HG03103 (cell line): ENCODE measurements at regions not wholly inside any gene's neighbourhood (a gene's known extent, or its start where the extent isn't known, plus 50 kb on each side); places are given as distances from the start of the nearest gene placed in this dataset.
"Not testable (repeated sequence)": the region's sequence is repeated elsewhere in the genome, so short reads cannot be mapped to it uniquely, and the experiment has no call there.

ENCODE experiments used
- ATAC-seq: cut with Tn5 transposase; IDR thresholded peaks from one replicate; pipeline ENCODE4 v1.9.1; 2021; ENCODE audit warnings: low read depth; ENCODE audit not compliant: unreplicated experiment

- ATAC-seq, result peak; percentile 69
These were observed 590.2 kb upstream of the TBL1XR1 start for GRCh38 chr3:177787279-177788041.

- ATAC-seq, result no peak
These were observed 592.2 kb upstream of the TBL1XR1 start for GRCh38 chr3:177789500-177789899.

GRCh38 chr3:177792311-177793030 is 595.2 kb upstream of the TBL1XR1 start:
- ATAC-seq, result no peak

- no peak for ATAC-seq
These were observed 596.2 kb upstream of the TBL1XR1 start for GRCh38 chr3:177793451-177793850.

GRCh38 chr3:177795216-177795615 is 597.9 kb upstream of the TBL1XR1 start:
- ATAC-seq, result no peak

- ATAC-seq, result no peak
These were observed 598.6 kb upstream of the TBL1XR1 start for GRCh38 chr3:177795859-177796258.

GRCh38 chr3:177800147-177800546 is 602.9 kb upstream of the TBL1XR1 start:
- ATAC-seq, result not testable (repeated sequence)

GRCh38 chr3:177800561-177800960 is 603.3 kb upstream of the TBL1XR1 start:
- no peak for ATAC-seq

- ATAC-seq, result no peak
These were observed 605.0 kb upstream of the TBL1XR1 start for GRCh38 chr3:177802151-177802900.

GRCh38 chr3:177803500-177803899 is 606.2 kb upstream of the TBL1XR1 start:
- no peak for ATAC-seq

GRCh38 chr3:177804032-177804431 is 606.8 kb upstream of the TBL1XR1 start:
- ATAC-seq, result no peak

GRCh38 chr3:177804646-177805045 is 607.4 kb upstream of the TBL1XR1 start:
- no peak for ATAC-seq

GRCh38 chr3:177807150-177807875 is 610.0 kb upstream of the TBL1XR1 start:
- ATAC-seq, result no peak

- not testable (repeated sequence) for ATAC-seq
These were observed 611.7 kb upstream of the TBL1XR1 start for GRCh38 chr3:177808928-177809478.

GRCh38 chr3:177810162-177810623 is 612.9 kb upstream of the TBL1XR1 start:
- ATAC-seq, result no peak

- no peak for ATAC-seq
These were observed 613.8 kb upstream of the TBL1XR1 start for GRCh38 chr3:177811112-177811511.

GRCh38 chr3:177811835-177812234 is 614.6 kb upstream of the TBL1XR1 start:
- no peak for ATAC-seq

GRCh38 chr3:177812492-177812891 is 615.2 kb upstream of the TBL1XR1 start:
- no peak for ATAC-seq

GRCh38 chr3:177813322-177813721 is 616.0 kb upstream of the TBL1XR1 start:
- no peak for ATAC-seq

GRCh38 chr3:177816667-177817208 is 619.5 kb upstream of the TBL1XR1 start:
- ATAC-seq, result no peak
